Neural progenitor cell (in vitro differentiated cells): ENCODE measurements at regions not wholly inside any gene's neighbourhood (a gene's known extent, or its start where the extent isn't known, plus 50 kb on each side); places are given as distances from the start of the nearest gene placed in this dataset.

ENCODE experiments used
- EZH2 ChIP-seq: fragments of 200-600 bp; sonication (generic); IDR thresholded peaks from 2 replicates; pipeline ENCODE4 v1.6.1; 2017; ENCODE audit warnings: antibody characterized with exemption, mild to moderate bottlenecking, moderate library complexity
- EZH2phosphoT487 ChIP-seq: fragments of 200-600 bp; sonication (generic); IDR thresholded peaks from 2 replicates; pipeline ENCODE4 v1.6.1; 2017; ENCODE audit warnings: antibody characterized with exemption
- TF ChIP-seq, protein P1 (sequence below): fragments of 200-600 bp; sonication (generic); IDR thresholded peaks from 2 replicates; pipeline ENCODE4 v1.5.1; 2017; ENCODE audit warnings: antibody characterized with exemption, mild to moderate bottlenecking

DNA sequence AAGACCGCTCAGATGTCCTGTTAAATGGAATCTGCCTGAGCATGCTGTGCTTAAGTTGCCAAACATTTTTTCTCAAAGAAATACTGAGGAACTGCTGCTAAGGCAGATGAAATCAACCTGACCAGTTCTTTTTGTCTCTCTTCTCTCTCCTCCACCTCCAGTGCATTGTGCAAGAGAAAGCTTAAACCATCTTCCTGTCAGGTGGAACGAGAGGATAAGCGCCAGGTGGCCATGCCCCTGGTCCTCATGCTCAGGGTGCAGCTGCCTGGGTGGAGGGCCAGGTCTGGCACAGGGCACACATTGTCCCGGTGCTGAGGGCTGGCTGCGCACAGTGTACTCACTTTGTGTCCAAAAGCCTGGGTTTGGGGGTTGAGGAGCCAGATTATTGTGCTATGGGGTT is 176.2 kb upstream of the TP63 start:
- TF ChIP-seq, protein P1, sequence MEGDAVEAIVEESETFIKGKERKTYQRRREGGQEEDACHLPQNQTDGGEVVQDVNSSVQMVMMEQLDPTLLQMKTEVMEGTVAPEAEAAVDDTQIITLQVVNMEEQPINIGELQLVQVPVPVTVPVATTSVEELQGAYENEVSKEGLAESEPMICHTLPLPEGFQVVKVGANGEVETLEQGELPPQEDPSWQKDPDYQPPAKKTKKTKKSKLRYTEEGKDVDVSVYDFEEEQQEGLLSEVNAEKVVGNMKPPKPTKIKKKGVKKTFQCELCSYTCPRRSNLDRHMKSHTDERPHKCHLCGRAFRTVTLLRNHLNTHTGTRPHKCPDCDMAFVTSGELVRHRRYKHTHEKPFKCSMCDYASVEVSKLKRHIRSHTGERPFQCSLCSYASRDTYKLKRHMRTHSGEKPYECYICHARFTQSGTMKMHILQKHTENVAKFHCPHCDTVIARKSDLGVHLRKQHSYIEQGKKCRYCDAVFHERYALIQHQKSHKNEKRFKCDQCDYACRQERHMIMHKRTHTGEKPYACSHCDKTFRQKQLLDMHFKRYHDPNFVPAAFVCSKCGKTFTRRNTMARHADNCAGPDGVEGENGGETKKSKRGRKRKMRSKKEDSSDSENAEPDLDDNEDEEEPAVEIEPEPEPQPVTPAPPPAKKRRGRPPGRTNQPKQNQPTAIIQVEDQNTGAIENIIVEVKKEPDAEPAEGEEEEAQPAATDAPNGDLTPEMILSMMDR, result no peak
- TF ChIP-seq EZH2 (no peak), EZH2phosphoT487 (no peak)
